AG04449 (cell line): ENCODE measurements at regions not wholly inside any gene's neighbourhood (a gene's known extent, or its start where the extent isn't known, plus 50 kb on each side); places are given as distances from the start of the nearest gene placed in this dataset.
A peak's percentile ranks its signal among the peaks of the same experiment; 100 is the strongest.

ENCODE experiments used
- CTCF ChIA-PET: fragments of 350-600 bp; formaldehyde crosslinking; extraction: SDS; loops from one replicate; lab custom pipeline; 2021; ENCODE audit warnings: antibody characterized with exemption; lab: Yijun Ruan, JAX
- POLR2A ChIA-PET: fragments of 400-600, 350-600 bp; formaldehyde crosslinking; extraction: SDS; loops from one replicate; lab custom pipeline; 2020; ENCODE audit warnings: antibody characterized with exemption, inconsistent platforms; lab: Yijun Ruan, JAX
- DNase-seq: peaks from one replicate; pipeline ENCODE4 v3.0.0-alpha.2; 2010; ENCODE audit warnings: low read depth, low spot score
- H3K4me3 ChIP-seq: 2 replicates; pipeline ENCODE4 v1.5.1; 2011; ENCODE audit warnings: low read depth, mild to moderate bottlenecking, control low read depth, low read length
- CTCF ChIP-seq: IDR thresholded peaks from one replicate; pipeline ENCODE4 v1.5.1; 2011; ENCODE audit warnings: mild to moderate bottlenecking, moderate library complexity, low read length, control low read depth, inconsistent platforms; ENCODE audit not compliant: insufficient read depth; ENCODE audit errors: missing control alignments

GRCh38 chr7:131095346-131095745 is 232.3 kb upstream of the MKLN1 start:
- ChIA-PET CTCF (interaction anchor here (0.6 kb wide), 1 partner anchor 23 kb away, joined by 3 read pairs; no protein-coding TSS in a partner anchor), POLR2A (no interaction called here)
- no peak for TF ChIP-seq CTCF
- no peak overlapping the region for H3K4me3 ChIP-seq
- DNase-seq: no peak

- ChIA-PET CTCF (interaction anchor here (1.2 kb wide), 1 partner anchor 28 kb away, joined by 5 read pairs; no protein-coding TSS in a partner anchor), POLR2A (no interaction called here)
- DNase-seq: no peak
- no peak for TF ChIP-seq CTCF
- no peak overlapping the region for H3K4me3 ChIP-seq
Measured at GRCh38 chr7:131096267-131096927, 231.3 kb upstream of the MKLN1 start.

- TF ChIP-seq CTCF: no peak
- DNase-seq: no peak
- POLR2A ChIA-PET: no interaction called here
- CTCF ChIA-PET: interaction anchor here (1.2 kb wide), 1 partner anchor 29 kb away, joined by 5 read pairs; no protein-coding TSS in a partner anchor
- H3K4me3 ChIP-seq: no peak overlapping the region
Measured at GRCh38 chr7:131097662-131098376, 229.9 kb upstream of the MKLN1 start.

GRCh38 chr7:131098527-131098926 is 229.1 kb upstream of the MKLN1 start:
- no peak for DNase-seq
- no peak for TF ChIP-seq CTCF
- no peak overlapping the region for H3K4me3 ChIP-seq
- POLR2A ChIA-PET: no interaction called here
- CTCF ChIA-PET: no interaction called here

GRCh38 chr7:131100357-131101054 is 227.2 kb upstream of the MKLN1 start:
- POLR2A ChIA-PET: no interaction called here
- DNase-seq: no peak
- H3K4me3 ChIP-seq: no peak overlapping the region
- TF ChIP-seq CTCF: no peak
- CTCF ChIA-PET: no interaction called here

GRCh38 chr7:131103997-131104396 is 223.7 kb upstream of the MKLN1 start:
- no peak for TF ChIP-seq CTCF
- no peak overlapping the region for H3K4me3 ChIP-seq
- CTCF ChIA-PET: interaction anchor here (2.8 kb wide), 1 partner anchor 35 kb away, joined by 12 read pairs; no protein-coding TSS in a partner anchor
- peak; percentile 60 for DNase-seq
- POLR2A ChIA-PET: interaction anchor here (0.8 kb wide), 1 partner anchor 192 kb away, joined by 3 read pairs; no protein-coding TSS in a partner anchor
